ENCODE measurements at regions not wholly inside any gene's neighbourhood (a gene's known extent, or its start where the extent isn't known, plus 50 kb on each side); places are given as distances from the start of the nearest gene placed in this dataset.

GRCh38 chr12:83197483-83197914 is 510.8 kb downstream of the TMTC2 start:
- H3K79me1 ChIP-seq (ENCODE audit: low read depth in 1 of 2, low read length in 2 of 2): no peaks in the 10 kb centered on the region
- no peak overlapping the region for H3K4me2 ChIP-seq (ENCODE audit: low read depth, low read length)
- BruUV-seq (replicated peaks): no TSS peak
- no peak overlapping the region for H3K4ac ChIP-seq (ENCODE audit: low read depth, low read length)
- H2AFZ ChIP-seq (replicated peaks; ENCODE audit: low read length, poor library complexity): no peak overlapping the region
- H3K14ac ChIP-seq (replicated peaks; ENCODE audit: low read depth, low read length): no peak overlapping the region
- no peak overlapping the region for H3K23ac ChIP-seq (ENCODE audit: low read depth, low read length)
- no peak overlapping the region for H2BK20ac ChIP-seq (ENCODE audit: low read depth, low read length)
- intact Hi-C loops (cut with micrococcal nuclease): no loop called here
- no peak for TF ChIP-seq BHLHE40 (IDR thresholded peaks at IDR 0.05; ENCODE audit: low read depth, low read length)
- no peak for TF ChIP-seq SMC3 (IDR thresholded peaks at IDR 0.05; ENCODE audit: low read depth, low read length)
- TF ChIP-seq MAZ (IDR thresholded peaks at IDR 0.05; ENCODE audit: borderline replicate concordance, low read depth, low read length): no peak
- no peak for TF ChIP-seq FOS (IDR thresholded peaks at IDR 0.05; ENCODE audit: low read depth, low read length)
- TF ChIP-seq MAFK (IDR thresholded peaks at IDR 0.05; ENCODE audit: low read depth, low read length): no peak
- TF ChIP-seq NFE2L2 (IDR thresholded peaks at IDR 0.05; ENCODE audit: low read depth, low read length): no peak
- TF ChIP-seq USF2 (IDR thresholded peaks at IDR 0.05; ENCODE audit: low read depth, low read length): no peak
- no peak for TF ChIP-seq POLR2A (IDR thresholded peaks at IDR 0.05; ENCODE audit: low read depth, low read length)
- no peak for TF ChIP-seq RAD21 (IDR thresholded peaks at IDR 0.05; ENCODE audit: low read length)
- no peak for TF ChIP-seq CEBPB (IDR thresholded peaks at IDR 0.05; ENCODE audit: low read depth, low read length)
- no peak for TF ChIP-seq RCOR1 (IDR thresholded peaks at IDR 0.05; ENCODE audit: insufficient replicate concordance, low read length)
- dilution Hi-C loops (cut with HindIII; ENCODE audit: low sequenced_read_pairs, unreplicated experiment): no loop called here
- H3K27me3 ChIP-seq (ENCODE audit: control insufficient read depth, insufficient read depth, low read length): no peaks in the 10 kb centered on the region
- H2BK120ac ChIP-seq (ENCODE audit: low read depth, low read length): no peak overlapping the region
- H3K27ac ChIP-seq (ENCODE audit: insufficient read depth, low read length): no peak overlapping the region
- no CpG with 5 or more reads among the region's 4 CpGs for WGBS, 2 experiments (ENCODE audit: extremely low coverage in 2 of 2, insufficient read length in 1 of 2)
- H3K56ac ChIP-seq (ENCODE audit: extremely low read depth, insufficient read depth, low read length): no peak overlapping the region
- no peak overlapping the region for H2BK5ac ChIP-seq (ENCODE audit: low read depth, low read length, poor library complexity, severe bottlenecking)
- H3K9me3 ChIP-seq (ENCODE audit: control insufficient read depth, insufficient read depth, low read length): peaks cover 2% of the 10 kb centered on the region; the same call in 1 of the 2 replicates
- H2BK15ac ChIP-seq (ENCODE audit: low read depth, low read length): no peak overlapping the region
- H3K9ac ChIP-seq (ENCODE audit: low read depth, low read length): no peak overlapping the region
- in situ Hi-C loops (cut with MboI; ENCODE audit: low sequenced_read_pairs): no loop called here
- ChIA-PET CTCF (interaction anchor here (0.6 kb wide), 1 partner anchor 430 kb away, joined by 3 read pairs; no protein-coding TSS in a partner anchor), POLR2A (ENCODE audit: unreplicated experiment) (no interaction called here)
- no peak for DNase-seq
- H3K18ac ChIP-seq (ENCODE audit: low read depth, low read length): no peak overlapping the region
- no peaks in the 10 kb centered on the region for H3K9me1 ChIP-seq (ENCODE audit: insufficient read depth, low read length)
- H2AK9ac ChIP-seq (replicated peaks; ENCODE audit: low read depth, low read length, poor library complexity): no peak overlapping the region
- no peak overlapping the region for H3K4me3 ChIP-seq (ENCODE audit: insufficient read depth, low read depth, low read length)
- H4K20me1 ChIP-seq (ENCODE audit: insufficient read depth, low read length): no peaks in the 10 kb centered on the region
- no peak for ATAC-seq (ENCODE audit: low read depth)
- H2AK5ac ChIP-seq (ENCODE audit: low read depth, low read length): no peak overlapping the region
- no peak overlapping the region for H4K8ac ChIP-seq (ENCODE audit: low read depth in 2 of 2, low read length in 2 of 2)
- H3K36me3 ChIP-seq (ENCODE audit: control insufficient read depth, insufficient read depth, low read length): no peaks in the 10 kb centered on the region
- H3K4me1 ChIP-seq (ENCODE audit: control insufficient read depth, insufficient read depth, low read length): no peaks in the 10 kb centered on the region
- H4K5ac ChIP-seq (ENCODE audit: low read depth, low read length): no peak overlapping the region
- no peak overlapping the region for H4K91ac ChIP-seq (ENCODE audit: insufficient read depth, low read depth, low read length)

Data from IMR-90 (cell line).